ENCODE measurements at regions not wholly inside any gene's neighbourhood (a gene's known extent, or its start where the extent isn't known, plus 50 kb on each side); places are given as distances from the start of the nearest gene placed in this dataset.
"Not testable (repeated sequence)": the region's sequence is repeated elsewhere in the genome, so short reads cannot be mapped to it uniquely, and the experiment has no call there.

GRCh38 chr15:77877869-77878577 is 199.5 kb downstream of the TBC1D2B start:
- no peak for DNase-seq (ENCODE audit: low read depth in 2 of 2)

- not testable (repeated sequence) for DNase-seq (ENCODE audit: low read depth in 2 of 2)
These were observed 201.2 kb downstream of the TBC1D2B start for GRCh38 chr15:77876107-77876820.

- DNase-seq (ENCODE audit: low read depth in 2 of 2) = peak in 1 of 2 donors; percentile 4
These were observed 202.3 kb downstream of the TBC1D2B start for GRCh38 chr15:77875066-77875721.

GRCh38 chr15:77874063-77874462 is 203.4 kb downstream of the TBC1D2B start:
- no peak for DNase-seq (ENCODE audit: low read depth in 2 of 2)

- not testable (repeated sequence) for DNase-seq (ENCODE audit: low read depth in 2 of 2)
These were observed 204.7 kb downstream of the TBC1D2B start for GRCh38 chr15:77872521-77873425.

- DNase-seq (ENCODE audit: low read depth in 2 of 2) = no peak
These were observed 205.6 kb downstream of the TBC1D2B start for GRCh38 chr15:77871852-77872371.

- no peak for DNase-seq (ENCODE audit: low read depth in 2 of 2)
These were observed 207.1 kb downstream of the TBC1D2B start for GRCh38 chr15:77870195-77871065.

GRCh38 chr15:77869021-77869895 is 208.3 kb downstream of the TBC1D2B start:
- DNase-seq (ENCODE audit: low read depth in 2 of 2) = no peak

GRCh38 chr15:77868048-77868629 is 209.4 kb downstream of the TBC1D2B start:
- not testable (repeated sequence) for DNase-seq (ENCODE audit: low read depth in 2 of 2)

GRCh38 chr15:77867266-77868047 is 210.1 kb downstream of the TBC1D2B start:
- DNase-seq (ENCODE audit: low read depth in 2 of 2) = no peak

GRCh38 chr15:77866596-77867125 is 210.8 kb downstream of the TBC1D2B start:
- DNase-seq (ENCODE audit: low read depth in 2 of 2) = no peak

GRCh38 chr15:77866186-77866585 is 211.3 kb downstream of the TBC1D2B start:
- no peak for DNase-seq (ENCODE audit: low read depth in 2 of 2)

GRCh38 chr15:77865701-77866100 is 211.8 kb downstream of the TBC1D2B start:
- no peak for DNase-seq (ENCODE audit: low read depth in 2 of 2)

- no peak for DNase-seq (ENCODE audit: low read depth in 2 of 2)
These were observed 212.4 kb downstream of the TBC1D2B start for GRCh38 chr15:77865106-77865610.

- DNase-seq (ENCODE audit: low read depth in 2 of 2) = no peak
These were observed 213.1 kb downstream of the TBC1D2B start for GRCh38 chr15:77864211-77865105.

GRCh38 chr15:77863491-77864105 is 213.9 kb downstream of the TBC1D2B start:
- no peak for DNase-seq (ENCODE audit: low read depth in 2 of 2)
